ENCODE measurements at regions not wholly inside any gene's neighbourhood (a gene's known extent, or its start where the extent isn't known, plus 50 kb on each side); places are given as distances from the start of the nearest gene placed in this dataset.

DNA sequence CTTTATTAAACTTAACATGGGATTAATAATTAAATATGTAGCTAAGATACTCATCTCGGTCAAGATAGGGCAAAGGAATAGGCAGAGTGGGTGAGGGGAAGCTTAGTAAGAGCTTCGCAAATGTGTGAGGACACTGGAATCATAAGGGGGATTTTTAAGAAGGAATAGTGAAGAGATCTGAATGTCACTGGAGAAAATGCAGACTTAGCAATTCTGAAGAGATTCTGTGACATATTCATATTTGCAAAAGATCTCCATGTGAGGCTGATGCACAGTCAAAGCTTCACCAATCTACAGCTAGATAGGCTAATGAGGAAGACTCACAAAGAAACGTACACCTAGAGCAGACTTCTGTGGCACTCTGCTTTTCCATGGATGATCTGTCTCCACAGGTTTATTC, 1202.8 kb upstream of the CDH6 start:
- no peak for TF ChIP-seq CTCF (IDR thresholded peaks at IDR 0.05)

- TF ChIP-seq CTCF (IDR thresholded peaks at IDR 0.05), result no peak
Measured at GRCh38 chr5:29984156-29984540, 1209.3 kb upstream of the CDH6 start.

GRCh38 chr5:29983528-29984155, 1209.8 kb upstream of the CDH6 start:
- TF ChIP-seq CTCF (IDR thresholded peaks at IDR 0.05), result no peak

DNA sequence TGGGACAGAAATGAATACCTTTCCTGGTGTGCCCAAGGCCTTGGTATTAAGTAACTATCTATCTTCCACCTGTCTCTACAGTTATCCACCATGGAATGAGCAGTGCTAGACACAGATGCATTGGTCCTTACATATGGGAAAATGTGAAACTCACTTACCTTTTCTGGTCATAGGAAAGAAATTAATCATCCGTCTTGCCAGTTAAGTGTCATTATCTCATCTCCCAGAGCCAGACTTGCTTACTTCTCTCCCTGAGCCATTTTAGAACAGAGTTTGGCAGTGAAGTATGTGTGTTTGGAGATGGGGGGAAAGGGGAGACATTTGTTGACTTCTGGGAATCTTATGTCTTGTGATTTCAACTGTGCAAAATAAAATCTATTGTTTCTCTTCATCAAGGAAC, 1211.0 kb upstream of the CDH6 start:
- no peak for TF ChIP-seq CTCF (IDR thresholded peaks at IDR 0.05)

GRCh38 chr5:29972597-29972996, 1220.9 kb upstream of the CDH6 start:
- TF ChIP-seq CTCF (IDR thresholded peaks at IDR 0.05), result no peak

GRCh38 chr5:29963956-29964355, 1229.5 kb upstream of the CDH6 start:
- TF ChIP-seq CTCF (IDR thresholded peaks at IDR 0.05), result no peak

- TF ChIP-seq CTCF (IDR thresholded peaks at IDR 0.05), result no peak
Measured at GRCh38 chr5:29960323-29960722, 1233.2 kb upstream of the CDH6 start.
